Liver (tissue), 8 donors: ENCODE measurements at regions not wholly inside any gene's neighbourhood (a gene's known extent, or its start where the extent isn't known, plus 50 kb on each side); places are given as distances from the start of the nearest gene placed in this dataset.

Experiments used
- DNase-seq: peaks from one replicate; pipeline ENCODE4 v3.0.0-alpha.2; 2017; ENCODE audit warnings: low spot score
- H3K27ac ChIP-seq, 2 donors: one replicate each; pipeline ENCODE4 v1.7.0; 2013; ENCODE audit warnings: inconsistent platforms in 2 of 2, low read length in 2 of 2, control low read depth in 1 of 2, low read depth in 1 of 2, mild to moderate bottlenecking in 1 of 2
- H3K27me3 ChIP-seq, 4 donors: one replicate each; pipeline versions ENCODE4 v1.6.1 to v1.7.0; 2013; ENCODE audit warnings: low read length in 3 of 4, inconsistent platforms in 1 of 4, mild to moderate bottlenecking in 1 of 4, moderate library complexity in 1 of 4; ENCODE audit not compliant: control insufficient read depth in 4 of 4, insufficient read depth in 4 of 4
- H3K36me3 ChIP-seq, 4 donors: one replicate each; pipeline versions ENCODE4 v1.6.1 to v1.7.0; 2013; ENCODE audit warnings: low read length in 3 of 4, mild to moderate bottlenecking in 3 of 4, low read depth in 1 of 4, moderate library complexity in 1 of 4; ENCODE audit not compliant: control insufficient read depth in 4 of 4, insufficient read depth in 3 of 4
- H3K4me1 ChIP-seq, 4 donors: one replicate each; pipeline versions ENCODE4 v1.6.1 to v1.7.0; 2013; ENCODE audit warnings: low read length in 3 of 4, mild to moderate bottlenecking in 3 of 4, moderate library complexity in 1 of 4; ENCODE audit not compliant: control insufficient read depth in 4 of 4, insufficient read depth in 4 of 4
- H3K4me3 ChIP-seq, 3 donors: one replicate each; pipeline versions ENCODE4 v1.6.1 to v1.7.0; 2013; ENCODE audit warnings: low read length in 3 of 3, control low read depth in 1 of 3, low read depth in 1 of 3, mild to moderate bottlenecking in 1 of 3
- H3K9ac ChIP-seq, 2 donors: one replicate each; pipeline ENCODE4 v1.7.0; 2013; ENCODE audit warnings: low read length in 2 of 2, mild to moderate bottlenecking in 2 of 2, moderate library complexity in 2 of 2, control low read depth in 1 of 2, low read depth in 1 of 2
- H3K9me3 ChIP-seq, 4 donors: one replicate each; pipeline versions ENCODE4 v1.6.1 to v1.7.0; 2013; ENCODE audit warnings: low read length in 3 of 4; ENCODE audit not compliant: control insufficient read depth in 4 of 4
- FOXA1 ChIP-seq: IDR thresholded peaks from 2 replicates; pipeline ENCODE4 v1.6.1; 2016; ENCODE audit warnings: antibody characterized with exemption
- HNF4G ChIP-seq: IDR thresholded peaks from 2 replicates; pipeline ENCODE4 v1.6.1; 2016; ENCODE audit warnings: antibody characterized with exemption
- JUND ChIP-seq, 2 donors: IDR thresholded peaks; 2 replicates each; pipeline ENCODE4 v1.6.1; 2016; ENCODE audit warnings: antibody characterized with exemption in 2 of 2
- NR2F2 ChIP-seq: IDR thresholded peaks from 2 replicates; pipeline ENCODE4 v1.6.1; 2016; ENCODE audit warnings: antibody characterized with exemption
- RAD21 ChIP-seq, 2 donors: IDR thresholded peaks; 2 replicates each; pipeline ENCODE4 v1.6.1; 2016; ENCODE audit warnings: antibody characterized with exemption in 2 of 2, mild to moderate bottlenecking in 2 of 2
- RXRA ChIP-seq, 2 donors: IDR thresholded peaks; 2 replicates each; pipeline ENCODE4 v1.6.1; 2017 to 2018; ENCODE audit warnings: antibody characterized with exemption in 2 of 2, mild to moderate bottlenecking in 1 of 2
- TAF1 ChIP-seq: conservative IDR thresholded peaks from 2 replicates; pipeline ENCODE4 v1.6.1; 2016; ENCODE audit warnings: antibody characterized with exemption, mild to moderate bottlenecking
- YY1 ChIP-seq: IDR thresholded peaks from 2 replicates; pipeline ENCODE4 v1.6.1; 2016; ENCODE audit warnings: antibody characterized with exemption, mild to moderate bottlenecking
- WGBS: extraction: QIAGEN DNeasy Blood & Tissue Kit; methylation state at CpG from one replicate; pipeline ENCODE4 v1.1.7; 2013; 5-methylcytosine and 5-hydroxymethylcytosine counted together
- TF ChIP-seq, protein P1 (sequence below): IDR thresholded peaks from 2 replicates; pipeline ENCODE4 v1.6.1; 2016; ENCODE audit warnings: antibody characterized with exemption
- TF ChIP-seq, protein P2 (sequence below): IDR thresholded peaks from 2 replicates; pipeline ENCODE4 v1.6.1; 2016; ENCODE audit warnings: antibody characterized with exemption
- TF ChIP-seq, protein P3 (sequence below): IDR thresholded peaks from 2 replicates; pipeline ENCODE4 v1.6.1; 2016; ENCODE audit warnings: antibody characterized with exemption
- TF ChIP-seq, protein P4 (sequence below): fragments of 150-350 bp; IDR thresholded peaks from 2 replicates; pipeline ENCODE4 v1.5.1; 2017; ENCODE audit warnings: improper control_type of control experiment, low read depth, low read length; ENCODE audit not compliant: missing input control
- TF ChIP-seq, protein P5 (sequence below): IDR thresholded peaks from 2 replicates; pipeline ENCODE4 v1.6.1; 2016; ENCODE audit warnings: antibody characterized with exemption, mild to moderate bottlenecking
- donor health status: healthy.
- donor health status: healthy.
- donor health status: healthy.
- donor health status: healthy.
- donor health status: healthy.

DNA sequence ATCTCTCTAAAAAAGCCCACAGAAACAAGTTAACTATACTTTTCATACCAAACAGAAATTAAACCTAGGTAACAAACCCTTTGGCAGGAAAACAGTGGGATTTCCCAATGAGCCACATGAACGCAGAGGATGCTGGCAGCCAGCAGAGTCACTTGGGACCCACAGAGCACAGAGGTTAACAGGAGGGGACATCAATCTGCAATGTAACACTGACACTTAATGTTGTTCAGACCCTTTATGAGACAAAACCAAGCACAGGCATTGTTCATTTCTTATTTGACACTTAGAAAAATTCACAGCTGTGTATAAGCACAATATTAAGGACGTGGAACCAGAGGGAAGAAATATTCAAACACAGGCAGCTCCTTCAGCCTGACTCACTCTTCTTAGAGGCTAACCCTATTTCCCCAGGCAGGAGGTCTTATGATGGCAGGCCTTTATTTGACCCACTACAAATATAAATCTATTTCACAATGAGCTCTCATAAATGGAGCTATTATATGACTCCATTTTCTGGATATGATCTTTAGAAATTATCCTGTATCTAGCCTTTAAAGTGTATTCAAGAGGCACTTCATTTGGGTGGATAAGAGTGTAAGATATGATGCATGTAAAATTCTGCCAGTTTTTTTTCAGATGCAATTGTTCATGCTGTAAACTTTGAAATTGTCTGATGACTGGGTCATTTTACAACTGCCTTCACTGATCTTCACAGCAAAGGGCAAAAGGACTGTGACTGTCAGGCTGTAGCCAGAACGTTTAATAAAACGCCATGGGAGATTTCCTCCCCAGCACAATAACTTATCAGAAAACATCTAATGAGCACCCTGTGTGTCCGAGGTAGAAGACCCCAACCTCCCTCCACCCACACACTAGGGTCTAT is 132.8 kb upstream of the SATB2 start:
- H3K9ac ChIP-seq = no peak overlapping the region
- DNase-seq = no peak
- H3K4me1 ChIP-seq = peaks cover 1 to 5% (median 3%) of the 10 kb centered on the region in 4 donors
- H3K36me3 ChIP-seq = no peaks in the 10 kb centered on the region
- no peaks in the 10 kb centered on the region for H3K27me3 ChIP-seq
- H3K4me3 ChIP-seq = no peak overlapping the region
- WGBS = 71% methylated on average over 5 of the region's 5 CpGs
- TF ChIP-seq RXRA (IDR thresholded peaks at IDR 0.05) (no peak), RAD21 (IDR thresholded peaks at IDR 0.05) (no peak), YY1 (no peak)
- no peaks in the 10 kb centered on the region for H3K9me3 ChIP-seq
- no peak overlapping the region for H3K27ac ChIP-seq

DNA sequence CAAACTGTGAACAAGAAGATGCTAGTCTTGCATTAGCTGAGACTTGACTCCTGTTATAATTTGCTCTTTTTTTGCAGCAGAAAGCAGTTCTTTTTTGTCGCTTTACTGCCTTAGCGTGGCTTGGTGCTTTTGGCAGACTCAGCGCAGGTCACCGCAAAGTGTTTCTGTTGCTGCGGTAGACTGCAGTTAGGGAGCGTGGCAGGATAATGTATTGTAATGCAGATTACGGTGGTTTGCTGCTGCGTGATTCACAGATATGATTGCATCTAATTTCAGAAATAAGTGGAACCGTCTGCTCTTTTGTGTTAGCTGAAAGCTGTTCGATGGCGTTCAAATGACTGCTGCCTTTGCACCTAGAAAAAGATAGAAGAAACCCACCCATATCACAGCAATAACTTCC is 131.6 kb upstream of the SATB2 start:
- H3K36me3 ChIP-seq = no peaks in the 10 kb centered on the region
- no peak overlapping the region for H3K4me3 ChIP-seq
- H3K27me3 ChIP-seq = no peaks in the 10 kb centered on the region
- no peaks in the 10 kb centered on the region for H3K9me3 ChIP-seq
- TF ChIP-seq, protein P1, sequence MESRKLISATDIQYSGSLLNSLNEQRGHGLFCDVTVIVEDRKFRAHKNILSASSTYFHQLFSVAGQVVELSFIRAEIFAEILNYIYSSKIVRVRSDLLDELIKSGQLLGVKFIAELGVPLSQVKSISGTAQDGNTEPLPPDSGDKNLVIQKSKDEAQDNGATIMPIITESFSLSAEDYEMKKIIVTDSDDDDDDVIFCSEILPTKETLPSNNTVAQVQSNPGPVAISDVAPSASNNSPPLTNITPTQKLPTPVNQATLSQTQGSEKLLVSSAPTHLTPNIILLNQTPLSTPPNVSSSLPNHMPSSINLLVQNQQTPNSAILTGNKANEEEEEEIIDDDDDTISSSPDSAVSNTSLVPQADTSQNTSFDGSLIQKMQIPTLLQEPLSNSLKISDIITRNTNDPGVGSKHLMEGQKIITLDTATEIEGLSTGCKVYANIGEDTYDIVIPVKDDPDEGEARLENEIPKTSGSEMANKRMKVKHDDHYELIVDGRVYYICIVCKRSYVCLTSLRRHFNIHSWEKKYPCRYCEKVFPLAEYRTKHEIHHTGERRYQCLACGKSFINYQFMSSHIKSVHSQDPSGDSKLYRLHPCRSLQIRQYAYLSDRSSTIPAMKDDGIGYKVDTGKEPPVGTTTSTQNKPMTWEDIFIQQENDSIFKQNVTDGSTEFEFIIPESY = no peak
- TF ChIP-seq, protein P2, sequence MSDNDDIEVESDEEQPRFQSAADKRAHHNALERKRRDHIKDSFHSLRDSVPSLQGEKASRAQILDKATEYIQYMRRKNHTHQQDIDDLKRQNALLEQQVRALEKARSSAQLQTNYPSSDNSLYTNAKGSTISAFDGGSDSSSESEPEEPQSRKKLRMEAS = no peak
- TF ChIP-seq JUND (IDR thresholded peaks at IDR 0.05) = no peak
- no peak for TF ChIP-seq FOXA1
- TF ChIP-seq NR2F2 = no peak
- no peak for TF ChIP-seq TAF1
- TF ChIP-seq, protein P3, sequence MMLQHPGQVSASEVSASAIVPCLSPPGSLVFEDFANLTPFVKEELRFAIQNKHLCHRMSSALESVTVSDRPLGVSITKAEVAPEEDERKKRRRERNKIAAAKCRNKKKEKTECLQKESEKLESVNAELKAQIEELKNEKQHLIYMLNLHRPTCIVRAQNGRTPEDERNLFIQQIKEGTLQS = no peak
- TF ChIP-seq, protein P4, sequence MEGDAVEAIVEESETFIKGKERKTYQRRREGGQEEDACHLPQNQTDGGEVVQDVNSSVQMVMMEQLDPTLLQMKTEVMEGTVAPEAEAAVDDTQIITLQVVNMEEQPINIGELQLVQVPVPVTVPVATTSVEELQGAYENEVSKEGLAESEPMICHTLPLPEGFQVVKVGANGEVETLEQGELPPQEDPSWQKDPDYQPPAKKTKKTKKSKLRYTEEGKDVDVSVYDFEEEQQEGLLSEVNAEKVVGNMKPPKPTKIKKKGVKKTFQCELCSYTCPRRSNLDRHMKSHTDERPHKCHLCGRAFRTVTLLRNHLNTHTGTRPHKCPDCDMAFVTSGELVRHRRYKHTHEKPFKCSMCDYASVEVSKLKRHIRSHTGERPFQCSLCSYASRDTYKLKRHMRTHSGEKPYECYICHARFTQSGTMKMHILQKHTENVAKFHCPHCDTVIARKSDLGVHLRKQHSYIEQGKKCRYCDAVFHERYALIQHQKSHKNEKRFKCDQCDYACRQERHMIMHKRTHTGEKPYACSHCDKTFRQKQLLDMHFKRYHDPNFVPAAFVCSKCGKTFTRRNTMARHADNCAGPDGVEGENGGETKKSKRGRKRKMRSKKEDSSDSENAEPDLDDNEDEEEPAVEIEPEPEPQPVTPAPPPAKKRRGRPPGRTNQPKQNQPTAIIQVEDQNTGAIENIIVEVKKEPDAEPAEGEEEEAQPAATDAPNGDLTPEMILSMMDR = no peak
- no peak for TF ChIP-seq RXRA (IDR thresholded peaks at IDR 0.05)
- TF ChIP-seq YY1 = no peak
- no peak for TF ChIP-seq HNF4G
- TF ChIP-seq, protein P5, sequence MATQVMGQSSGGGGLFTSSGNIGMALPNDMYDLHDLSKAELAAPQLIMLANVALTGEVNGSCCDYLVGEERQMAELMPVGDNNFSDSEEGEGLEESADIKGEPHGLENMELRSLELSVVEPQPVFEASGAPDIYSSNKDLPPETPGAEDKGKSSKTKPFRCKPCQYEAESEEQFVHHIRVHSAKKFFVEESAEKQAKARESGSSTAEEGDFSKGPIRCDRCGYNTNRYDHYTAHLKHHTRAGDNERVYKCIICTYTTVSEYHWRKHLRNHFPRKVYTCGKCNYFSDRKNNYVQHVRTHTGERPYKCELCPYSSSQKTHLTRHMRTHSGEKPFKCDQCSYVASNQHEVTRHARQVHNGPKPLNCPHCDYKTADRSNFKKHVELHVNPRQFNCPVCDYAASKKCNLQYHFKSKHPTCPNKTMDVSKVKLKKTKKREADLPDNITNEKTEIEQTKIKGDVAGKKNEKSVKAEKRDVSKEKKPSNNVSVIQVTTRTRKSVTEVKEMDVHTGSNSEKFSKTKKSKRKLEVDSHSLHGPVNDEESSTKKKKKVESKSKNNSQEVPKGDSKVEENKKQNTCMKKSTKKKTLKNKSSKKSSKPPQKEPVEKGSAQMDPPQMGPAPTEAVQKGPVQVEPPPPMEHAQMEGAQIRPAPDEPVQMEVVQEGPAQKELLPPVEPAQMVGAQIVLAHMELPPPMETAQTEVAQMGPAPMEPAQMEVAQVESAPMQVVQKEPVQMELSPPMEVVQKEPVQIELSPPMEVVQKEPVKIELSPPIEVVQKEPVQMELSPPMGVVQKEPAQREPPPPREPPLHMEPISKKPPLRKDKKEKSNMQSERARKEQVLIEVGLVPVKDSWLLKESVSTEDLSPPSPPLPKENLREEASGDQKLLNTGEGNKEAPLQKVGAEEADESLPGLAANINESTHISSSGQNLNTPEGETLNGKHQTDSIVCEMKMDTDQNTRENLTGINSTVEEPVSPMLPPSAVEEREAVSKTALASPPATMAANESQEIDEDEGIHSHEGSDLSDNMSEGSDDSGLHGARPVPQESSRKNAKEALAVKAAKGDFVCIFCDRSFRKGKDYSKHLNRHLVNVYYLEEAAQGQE = no peak
- H3K4me1 ChIP-seq = peaks cover 0 to 1% (median 0%) of the 10 kb centered on the region in 4 donors
- H3K9ac ChIP-seq = no peak overlapping the region
- 85% methylated on average over 11 of the region's 11 CpGs for WGBS
- no peak overlapping the region for H3K27ac ChIP-seq
- DNase-seq = no peak
